Mesothelial cell of epicardium (in vitro differentiated cells): ENCODE measurements at regions not wholly inside any gene's neighbourhood (a gene's known extent, or its start where the extent isn't known, plus 50 kb on each side); places are given as distances from the start of the nearest gene placed in this dataset.

ENCODE experiments used
- DNase-seq, 2 experiments: peaks; one replicate each; pipeline ENCODE4 v3.0.0; 2021; ENCODE audit warnings: low spot score in 2 of 2; ENCODE audit not compliant: unreplicated experiment in 2 of 2
- H3K27ac Mint-ChIP-seq: 2 replicates; pipeline ENCODE4 v1.8.0; 2021; ENCODE audit warnings: mixed read lengths
- H3K27me3 Mint-ChIP-seq: 2 replicates; pipeline ENCODE4 v1.8.0; 2021; ENCODE audit warnings: low read depth, mixed read lengths
- H3K36me3 Mint-ChIP-seq: 2 replicates; pipeline ENCODE4 v1.8.0; 2021; ENCODE audit warnings: mixed read lengths
- H3K4me1 Mint-ChIP-seq: 2 replicates; pipeline ENCODE4 v1.8.0; 2021; ENCODE audit warnings: mixed read lengths
- H3K4me3 Mint-ChIP-seq: 2 replicates; pipeline ENCODE4 v1.8.0; 2021; ENCODE audit warnings: mild to moderate bottlenecking, moderate library complexity, mixed read lengths
- H3K9me3 Mint-ChIP-seq: 2 replicates; pipeline ENCODE4 v1.8.0; 2021; ENCODE audit warnings: mixed read lengths
- CTCF ChIP-seq: fragments of 200-600 bp; sonication (generic); IDR thresholded peaks from one replicate; pipeline ENCODE4 v1.5.0; 2021; ENCODE audit warnings: antibody characterized with exemption; ENCODE audit not compliant: unreplicated experiment

DNA sequence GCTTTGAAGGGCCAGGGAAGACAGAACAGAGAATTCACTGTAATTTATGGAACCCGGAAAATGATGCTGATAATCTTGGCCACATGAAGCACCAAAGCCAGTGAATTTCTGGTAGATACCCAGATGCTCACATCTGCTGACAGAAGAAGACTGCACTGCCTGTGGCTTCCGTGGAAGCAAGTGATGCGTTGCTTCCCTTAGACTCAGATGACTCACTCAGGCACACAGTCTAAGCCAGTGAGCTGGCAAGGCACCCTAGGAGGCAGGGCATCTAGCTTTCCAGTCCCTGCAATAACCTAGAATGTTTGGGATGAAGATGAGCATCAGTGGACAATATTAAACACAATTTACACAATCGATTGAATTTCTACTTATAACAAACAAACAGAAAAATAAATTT is 284.7 kb downstream of the CMPK2 start:
- TF ChIP-seq CTCF: no peak
- H3K9me3 Mint-ChIP-seq: peaks cover 10% of the 10 kb centered on the region

GRCh38 chr2:6589150-6589549 is 276.6 kb downstream of the CMPK2 start:
- DNase-seq: no peak
- TF ChIP-seq CTCF: no peak
- no peaks in the 10 kb centered on the region for H3K4me1 Mint-ChIP-seq
- no peaks in the 10 kb centered on the region for H3K36me3 Mint-ChIP-seq
- H3K27ac Mint-ChIP-seq: no peak overlapping the region
- no peak overlapping the region for H3K4me3 Mint-ChIP-seq
- H3K9me3 Mint-ChIP-seq: peaks cover 19% of the 10 kb centered on the region
- no peaks in the 10 kb centered on the region for H3K27me3 Mint-ChIP-seq

More for the DNA sequence above, 284.7 kb downstream of the CMPK2 start:
- no peaks in the 10 kb centered on the region for H3K36me3 Mint-ChIP-seq
- H3K4me1 Mint-ChIP-seq: no peaks in the 10 kb centered on the region
- H3K27ac Mint-ChIP-seq: no peak overlapping the region
- H3K27me3 Mint-ChIP-seq: peaks cover 3% of the 10 kb centered on the region
- no peak overlapping the region for H3K4me3 Mint-ChIP-seq
- no peak for DNase-seq

- Mint-ChIP-seq H3K27ac (no peak overlapping the region), H3K9me3 (peaks cover 14% of the 10 kb centered on the region), H3K4me1 (no peaks in the 10 kb centered on the region), H3K27me3 (no peaks in the 10 kb centered on the region), H3K4me3 (no peak overlapping the region), H3K36me3 (no peaks in the 10 kb centered on the region)
- no peak for DNase-seq
- no peak for TF ChIP-seq CTCF
Observed at GRCh38 chr2:6590442-6590841, 275.3 kb downstream of the CMPK2 start.

- Mint-ChIP-seq H3K36me3 (peaks cover 3% of the 10 kb centered on the region), H3K27ac (no peak overlapping the region), H3K27me3 (no peaks in the 10 kb centered on the region), H3K4me3 (no peak overlapping the region), H3K4me1 (no peaks in the 10 kb centered on the region), H3K9me3 (peaks cover 16% of the 10 kb centered on the region)
- no peak for DNase-seq
- no peak for TF ChIP-seq CTCF
Observed at GRCh38 chr2:6602471-6602870, 263.2 kb downstream of the CMPK2 start.

DNA sequence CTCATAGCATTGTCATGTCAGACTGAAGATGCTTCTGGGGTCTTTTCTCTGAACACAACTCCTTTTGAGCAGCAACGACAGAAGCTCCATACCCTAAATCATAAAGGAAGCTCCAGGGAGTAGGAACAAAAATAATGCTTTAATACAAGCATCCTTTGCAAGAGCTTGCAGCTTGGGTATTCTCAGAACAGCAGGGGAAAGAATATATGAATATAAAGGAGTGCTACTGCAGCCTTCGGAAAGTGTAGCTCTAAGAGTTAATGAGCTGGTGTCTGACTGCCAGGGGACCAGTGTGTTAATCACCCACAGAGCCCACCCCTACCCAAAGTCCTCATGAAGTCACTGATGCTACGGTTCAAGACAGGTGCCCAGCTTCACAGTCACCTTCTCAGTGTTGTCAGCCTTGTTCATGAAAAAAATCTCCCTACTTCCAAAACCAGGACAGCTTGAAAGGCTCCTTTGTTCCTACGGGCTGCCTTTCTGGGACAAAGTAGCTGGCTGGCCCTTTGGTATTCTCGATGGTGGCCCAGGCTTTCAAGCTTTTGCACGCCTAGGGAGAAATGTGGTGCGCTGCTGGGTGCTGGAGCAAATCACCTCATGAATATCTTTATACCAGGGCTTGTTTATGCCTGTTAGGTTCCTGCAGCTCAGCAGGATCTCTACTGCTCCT is 259.7 kb downstream of the CMPK2 start:
- H3K27ac Mint-ChIP-seq: no peak overlapping the region
- DNase-seq: no peak
- no peaks in the 10 kb centered on the region for H3K27me3 Mint-ChIP-seq
- no peak overlapping the region for H3K4me3 Mint-ChIP-seq
- peaks cover 17% of the 10 kb centered on the region for H3K9me3 Mint-ChIP-seq
- no peak for TF ChIP-seq CTCF
- no peaks in the 10 kb centered on the region for H3K4me1 Mint-ChIP-seq
- peaks cover 2% of the 10 kb centered on the region for H3K36me3 Mint-ChIP-seq

DNA sequence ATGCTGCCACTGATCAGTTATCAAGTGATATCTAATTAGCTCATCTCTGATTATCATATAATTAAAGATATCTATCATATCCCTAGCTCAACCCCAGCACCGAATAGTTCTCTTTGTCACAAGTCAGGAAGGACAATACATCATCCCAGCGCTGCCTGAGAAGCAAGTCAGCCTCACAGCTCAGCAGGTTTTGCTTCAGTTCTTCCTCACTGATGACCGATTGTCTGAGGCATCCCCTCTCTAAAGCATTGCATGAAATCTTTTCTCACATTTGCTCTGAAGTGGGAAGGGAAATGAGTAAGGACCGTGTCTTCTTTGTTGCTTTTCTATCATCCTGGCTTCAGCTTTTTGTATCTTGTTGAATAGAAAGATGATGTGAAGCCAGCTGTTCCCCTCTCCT is 247.9 kb downstream of the CMPK2 start:
- Mint-ChIP-seq H3K9me3 (peaks cover 9% of the 10 kb centered on the region), H3K27me3 (no peaks in the 10 kb centered on the region), H3K36me3 (no peaks in the 10 kb centered on the region), H3K27ac (no peak overlapping the region), H3K4me3 (no peak overlapping the region), H3K4me1 (no peaks in the 10 kb centered on the region)
- no peak for TF ChIP-seq CTCF
- DNase-seq: no peak
